Panc1 (cell line): ENCODE measurements at regions not wholly inside any gene's neighbourhood (a gene's known extent, or its start where the extent isn't known, plus 50 kb on each side); places are given as distances from the start of the nearest gene placed in this dataset.

Experiments used
- CTCF ChIP-seq: fragments of 450-650 bp; IDR thresholded peaks from 2 replicates; pipeline ENCODE4 v1.5.1; 2017; ENCODE audit warnings: mild to moderate bottlenecking
- POLR2AphosphoS5 ChIP-seq: IDR thresholded peaks from 2 replicates; pipeline ENCODE4 v1.6.1; 2012; ENCODE audit warnings: mild to moderate bottlenecking, low read depth, low read length, moderate library complexity

DNA sequence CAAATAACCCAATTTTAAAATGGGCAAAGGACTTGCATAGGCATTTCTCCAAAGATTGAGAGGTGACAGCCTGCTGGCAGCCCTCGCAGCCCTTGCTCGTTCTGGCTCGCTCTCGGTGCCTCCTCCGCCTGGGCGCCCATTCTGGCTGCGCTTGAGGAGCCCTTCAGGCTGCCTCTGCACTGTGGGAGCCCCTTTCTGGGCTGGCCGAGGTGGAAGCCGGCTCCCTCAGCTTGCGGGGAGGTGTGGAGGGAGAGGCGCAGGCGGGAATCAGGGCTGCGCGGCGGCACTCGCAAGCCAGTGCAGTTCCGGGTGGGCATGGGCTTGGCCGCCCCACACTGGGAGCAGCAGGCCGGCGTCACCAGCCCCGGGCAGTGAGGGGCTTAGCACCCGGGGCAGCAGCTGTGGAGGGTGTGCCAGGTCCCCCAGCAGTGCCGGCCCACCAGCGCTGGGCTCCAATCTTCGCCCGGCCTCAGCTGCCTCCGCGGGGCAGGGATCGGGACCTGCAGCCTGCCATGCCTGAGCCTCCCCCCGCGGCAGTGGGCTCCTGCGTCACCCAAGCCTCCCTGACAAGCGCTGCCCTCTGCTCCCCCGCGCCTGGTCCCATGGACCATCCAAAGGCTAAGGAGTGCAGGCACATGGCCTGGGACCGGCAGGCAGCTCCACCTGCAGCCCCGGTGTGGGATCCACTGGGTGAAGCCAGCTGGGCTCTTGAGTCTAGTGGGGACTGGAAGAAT, 54.0 kb upstream of the GALNT17 start:
- no peak for TF ChIP-seq CTCF
- no peak for TF ChIP-seq POLR2AphosphoS5
